OCI-LY3 (cell line): ENCODE measurements at regions not wholly inside any gene's neighbourhood (a gene's known extent, or its start where the extent isn't known, plus 50 kb on each side); places are given as distances from the start of the nearest gene placed in this dataset.

Experiments
- CTCF ChIP-seq: fragments of 200-600, 300-600 bp; sonication (generic); IDR thresholded peaks from 2 replicates; pipeline ENCODE4 v1.5.1; 2014; ENCODE audit warnings: antibody characterized with exemption, low read length, low read depth
- EZH2phosphoT487 ChIP-seq: fragments of 200-600 bp; shearing (Covaris generic); IDR thresholded peaks from 2 replicates; pipeline ENCODE4 v1.6.1; 2018; ENCODE audit warnings: antibody characterized with exemption, mixed run types, low read depth

GRCh38 chr20:63134201-63134612 is 81.7 kb downstream of the YTHDF1 start:
- no peak for TF ChIP-seq CTCF
- no peak for TF ChIP-seq EZH2phosphoT487
